Esophagus muscularis mucosa (tissue), 4 donors: ENCODE measurements at regions not wholly inside any gene's neighbourhood (a gene's known extent, or its start where the extent isn't known, plus 50 kb on each side); places are given as distances from the start of the nearest gene placed in this dataset.

ENCODE experiments used
- DNase-seq: peaks from one replicate; pipeline ENCODE4 v3.0.0-alpha.2; 2017; ENCODE audit errors: extremely low spot score
- H3K27ac ChIP-seq, 4 donors: fragments of 200-600 bp; sonication (generic); replicated peaks in 1 of 4; 1 replicate in 3 of 4; 2 replicates in 1 of 4; pipeline ENCODE4 v1.5.1; 2016 to 2019; ENCODE audit warnings: mild to moderate bottlenecking in 1 of 4
- H3K27me3 ChIP-seq, 4 donors: fragments of 200-600 bp; sonication (generic); one replicate each; pipeline versions ENCODE4 v1.5.1 to v1.6.0; 2016 to 2019
- H3K36me3 ChIP-seq, 4 donors: fragments of 200-600 bp; sonication (generic); one replicate each; pipeline ENCODE4 v1.5.1; 2016 to 2019
- H3K4me1 ChIP-seq, 4 donors: fragments of 200-600 bp; sonication (generic); one replicate each; pipeline ENCODE4 v1.5.1; 2016 to 2019
- H3K4me3 ChIP-seq, 4 donors: fragments of 200-600 bp; sonication (generic); 1 replicate in 2 of 4; 2 replicates in 2 of 4; pipeline ENCODE4 v1.5.1; 2016 to 2019; ENCODE audit warnings: mild to moderate bottlenecking in 4 of 4, moderate library complexity in 1 of 4
- H3K9me3 ChIP-seq, 4 donors: fragments of 200-600 bp; sonication (generic); 1 replicate in 3 of 4; 2 replicates in 1 of 4; pipeline ENCODE4 v1.5.1; 2016 to 2019
- CTCF ChIP-seq, 3 experiments: fragments of 200-600 bp in 2 of 3; fragments of 450-650 bp in 1 of 3; sonication (generic) in 2 of 3; IDR thresholded peaks; one replicate each; pipeline ENCODE4 v1.5.1; 2017 to 2019; ENCODE audit warnings: antibody characterized with exemption in 3 of 3, mild to moderate bottlenecking in 2 of 3, moderate library complexity in 1 of 3
- EP300 ChIP-seq: sonication (generic); formaldehyde crosslinking; IDR thresholded peaks from one replicate; pipeline ENCODE4 v1.6.1; 2017; ENCODE audit warnings: antibody characterized with exemption
- POLR2A ChIP-seq: fragments of 450-650 bp; IDR thresholded peaks from one replicate; pipeline ENCODE4 v1.6.1; 2017; ENCODE audit warnings: antibody characterized with exemption, moderate library complexity, mild to moderate bottlenecking, low read depth
- POLR2AphosphoS5 ChIP-seq, 2 donors: sonication (generic); formaldehyde crosslinking; IDR thresholded peaks; one replicate each; pipeline ENCODE4 v1.6.1; 2017; ENCODE audit warnings: antibody characterized with exemption in 2 of 2
- WGBS: methylation state at CpG from one replicate; pipeline ENCODE4 v1.1.5; 2018; 5-methylcytosine and 5-hydroxymethylcytosine counted together
- intact Hi-C: fragments of 100-400 bp; cut with DNase I; formaldehyde crosslinking; loops from one replicate; pipeline ENCODE4 v1.15.1; 2023

GRCh38 chr12:59388176-59388575 is 207.7 kb upstream of the SLC16A7 start:
- WGBS = 76% methylated on average over 1 of the region's 1 CpG
- TF ChIP-seq POLR2AphosphoS5 (IDR thresholded peaks at IDR 0.05) (no peak), EP300 (no peak), CTCF (IDR thresholded peaks at IDR 0.05) (no peak), POLR2A (no peak)
- no peak for DNase-seq
- H3K27me3 ChIP-seq = no peaks in the 10 kb centered on the region
- no peaks in the 10 kb centered on the region for H3K36me3 ChIP-seq
- no peaks in the 10 kb centered on the region for H3K4me1 ChIP-seq
- H3K27ac ChIP-seq = no peak overlapping the region
- intact Hi-C loops = no loop called here
- H3K9me3 ChIP-seq = no peaks in the 10 kb centered on the region
- H3K4me3 ChIP-seq = no peak overlapping the region

- intact Hi-C loops = no loop called here
- no peaks in the 10 kb centered on the region for H3K9me3 ChIP-seq
- no peaks in the 10 kb centered on the region for H3K36me3 ChIP-seq
- whole genome bisulfite sequencing = 76% methylated on average over 1 of the region's 1 CpG
- H3K27ac ChIP-seq = no peak overlapping the region
- no peaks in the 10 kb centered on the region for H3K27me3 ChIP-seq
- no peak for DNase-seq
- H3K4me1 ChIP-seq = no peaks in the 10 kb centered on the region
- TF ChIP-seq POLR2AphosphoS5 (IDR thresholded peaks at IDR 0.05) = no peak
- no peak for TF ChIP-seq POLR2A
- TF ChIP-seq EP300 = no peak
- no peak for TF ChIP-seq CTCF (IDR thresholded peaks at IDR 0.05)
- no peak overlapping the region for H3K4me3 ChIP-seq
Observed at GRCh38 chr12:59386236-59386635, 209.6 kb upstream of the SLC16A7 start.

- H3K4me1 ChIP-seq = no peaks in the 10 kb centered on the region
- no peak overlapping the region for H3K27ac ChIP-seq
- H3K9me3 ChIP-seq = no peaks in the 10 kb centered on the region
- DNase-seq = no peak
- TF ChIP-seq EP300 = no peak
- no peak for TF ChIP-seq CTCF (IDR thresholded peaks at IDR 0.05)
- TF ChIP-seq POLR2A = no peak
- TF ChIP-seq POLR2AphosphoS5 (IDR thresholded peaks at IDR 0.05) = no peak
- H3K36me3 ChIP-seq = no peaks in the 10 kb centered on the region
- WGBS = 73% methylated on average over 1 of the region's 1 CpG
- no peak overlapping the region for H3K4me3 ChIP-seq
- no peaks in the 10 kb centered on the region for H3K27me3 ChIP-seq
- intact Hi-C loops = no loop called here
Observed at GRCh38 chr12:59383079-59383822, 212.6 kb upstream of the SLC16A7 start.

- H3K4me3 ChIP-seq = no peak overlapping the region
- H3K36me3 ChIP-seq = no peaks in the 10 kb centered on the region
- H3K27me3 ChIP-seq = no peaks in the 10 kb centered on the region
- WGBS = 66% methylated on average over 3 of the region's 3 CpGs
- H3K9me3 ChIP-seq = no peaks in the 10 kb centered on the region
- H3K27ac ChIP-seq = no peak overlapping the region
- no peak for TF ChIP-seq EP300
- no peak for TF ChIP-seq CTCF (IDR thresholded peaks at IDR 0.05)
- TF ChIP-seq POLR2AphosphoS5 (IDR thresholded peaks at IDR 0.05) = no peak
- no peak for TF ChIP-seq POLR2A
- intact Hi-C loops = no loop called here
- no peak for DNase-seq
- no peaks in the 10 kb centered on the region for H3K4me1 ChIP-seq
Observed at GRCh38 chr12:59382282-59383078, 213.3 kb upstream of the SLC16A7 start.
